ENCODE measurements at regions not wholly inside any gene's neighbourhood (a gene's known extent, or its start where the extent isn't known, plus 50 kb on each side); places are given as distances from the start of the nearest gene placed in this dataset.

GRCh38 chr15:69539345-69539744 is 86.7 kb downstream of the RPLP1 start:
- H3K36me3 ChIP-seq (ENCODE audit: control insufficient read depth in 4 of 4, insufficient read depth in 3 of 4, low read depth in 1 of 4, low read length in 3 of 4): no peaks in the 10 kb centered on the region
- no peak overlapping the region for H3K9ac ChIP-seq (ENCODE audit: low read depth in 1 of 2, low read length in 2 of 2)
- DNase-seq (ENCODE audit: low spot score): no peak
- no peaks in the 10 kb centered on the region for H3K9me3 ChIP-seq (ENCODE audit: control insufficient read depth in 4 of 4, low read length in 3 of 4)
- no peaks in the 10 kb centered on the region for H3K27me3 ChIP-seq (ENCODE audit: control insufficient read depth in 4 of 4, insufficient read depth in 4 of 4, low read length in 3 of 4)
- peaks cover 0 to 6% (median 4%) of the 10 kb centered on the region in 4 donors for H3K4me1 ChIP-seq (ENCODE audit: control insufficient read depth in 4 of 4, insufficient read depth in 4 of 4, low read length in 3 of 4)
- no peak overlapping the region for H3K27ac ChIP-seq (ENCODE audit: low read depth in 1 of 2, low read length in 2 of 2)
- H3K4me3 ChIP-seq (ENCODE audit: low read depth in 1 of 3, low read length in 3 of 3): no peak overlapping the region
- TF ChIP-seq GABPA (IDR thresholded peaks at IDR 0.05 in 1 of 2, conservative IDR thresholded peaks at IDR 0.05 in 1 of 2) (no peak), YY1 (IDR thresholded peaks at IDR 0.05) (no peak), SP1 (IDR thresholded peaks at IDR 0.05) (no peak), JUND (IDR thresholded peaks at IDR 0.05) (no peak), REST (IDR thresholded peaks at IDR 0.05) (no peak), RXRA (IDR thresholded peaks at IDR 0.05) (no peak), HNF4G (IDR thresholded peaks at IDR 0.05) (no peak), NR2F2 (IDR thresholded peaks at IDR 0.05) (no peak)
- TF ChIP-seq, protein P1, sequence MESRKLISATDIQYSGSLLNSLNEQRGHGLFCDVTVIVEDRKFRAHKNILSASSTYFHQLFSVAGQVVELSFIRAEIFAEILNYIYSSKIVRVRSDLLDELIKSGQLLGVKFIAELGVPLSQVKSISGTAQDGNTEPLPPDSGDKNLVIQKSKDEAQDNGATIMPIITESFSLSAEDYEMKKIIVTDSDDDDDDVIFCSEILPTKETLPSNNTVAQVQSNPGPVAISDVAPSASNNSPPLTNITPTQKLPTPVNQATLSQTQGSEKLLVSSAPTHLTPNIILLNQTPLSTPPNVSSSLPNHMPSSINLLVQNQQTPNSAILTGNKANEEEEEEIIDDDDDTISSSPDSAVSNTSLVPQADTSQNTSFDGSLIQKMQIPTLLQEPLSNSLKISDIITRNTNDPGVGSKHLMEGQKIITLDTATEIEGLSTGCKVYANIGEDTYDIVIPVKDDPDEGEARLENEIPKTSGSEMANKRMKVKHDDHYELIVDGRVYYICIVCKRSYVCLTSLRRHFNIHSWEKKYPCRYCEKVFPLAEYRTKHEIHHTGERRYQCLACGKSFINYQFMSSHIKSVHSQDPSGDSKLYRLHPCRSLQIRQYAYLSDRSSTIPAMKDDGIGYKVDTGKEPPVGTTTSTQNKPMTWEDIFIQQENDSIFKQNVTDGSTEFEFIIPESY (IDR thresholded peaks at IDR 0.05): no peak
- TF ChIP-seq, protein P2, sequence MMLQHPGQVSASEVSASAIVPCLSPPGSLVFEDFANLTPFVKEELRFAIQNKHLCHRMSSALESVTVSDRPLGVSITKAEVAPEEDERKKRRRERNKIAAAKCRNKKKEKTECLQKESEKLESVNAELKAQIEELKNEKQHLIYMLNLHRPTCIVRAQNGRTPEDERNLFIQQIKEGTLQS (IDR thresholded peaks at IDR 0.05): no peak
- WGBS: 93% methylated on average over 11 of the region's 11 CpGs

DNA sequence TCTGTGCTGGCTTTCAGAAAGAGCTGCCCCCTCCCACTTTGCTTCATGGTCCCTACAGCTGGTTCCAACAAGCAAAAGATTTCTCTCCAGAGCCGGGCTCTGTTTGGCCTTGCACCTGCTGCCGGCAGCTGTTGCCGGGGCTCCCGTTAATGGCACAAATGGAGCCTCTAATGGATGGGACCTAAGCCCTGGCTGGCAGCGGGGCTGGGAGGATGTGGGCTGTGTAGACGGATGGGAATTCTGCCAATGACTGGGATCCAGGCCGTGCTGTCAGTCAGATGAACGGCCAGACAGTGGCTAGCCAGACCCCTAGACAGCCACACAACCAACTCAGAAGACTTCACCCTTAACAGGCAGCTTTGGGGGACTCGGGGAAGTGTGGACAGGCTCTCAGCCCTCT is 88.0 kb downstream of the RPLP1 start:
- WGBS: 87% methylated on average over 9 of the region's 9 CpGs
- TF ChIP-seq HNF4G (IDR thresholded peaks at IDR 0.05) (no peak), REST (IDR thresholded peaks at IDR 0.05) (no peak), EGR1 (IDR thresholded peaks at IDR 0.05; ENCODE audit: low read depth in 2 of 2) (no peak), GABPA (IDR thresholded peaks at IDR 0.05 in 1 of 2, conservative IDR thresholded peaks at IDR 0.05 in 1 of 2) (no peak), FOXA1 (IDR thresholded peaks at IDR 0.05) (no peak), TAF1 (conservative IDR thresholded peaks at IDR 0.05) (no peak), SP1 (IDR thresholded peaks at IDR 0.05) (no peak), HNF4A (conservative IDR thresholded peaks at IDR 0.05) (no peak), NR2F2 (IDR thresholded peaks at IDR 0.05) (no peak), FOXA2 (IDR thresholded peaks at IDR 0.05) (no peak), YY1 (IDR thresholded peaks at IDR 0.05) (no peak)
- TF ChIP-seq, protein P3, sequence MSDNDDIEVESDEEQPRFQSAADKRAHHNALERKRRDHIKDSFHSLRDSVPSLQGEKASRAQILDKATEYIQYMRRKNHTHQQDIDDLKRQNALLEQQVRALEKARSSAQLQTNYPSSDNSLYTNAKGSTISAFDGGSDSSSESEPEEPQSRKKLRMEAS (IDR thresholded peaks at IDR 0.05): no peak
- TF ChIP-seq, protein P1 (IDR thresholded peaks at IDR 0.05): no peak

More for the DNA sequence above, 88.0 kb downstream of the RPLP1 start:
- H3K27ac ChIP-seq (ENCODE audit: low read depth in 1 of 2, low read length in 2 of 2): no peak overlapping the region
- peaks cover 0 to 13% (median 10%) of the 10 kb centered on the region in 4 donors for H3K4me1 ChIP-seq (ENCODE audit: control insufficient read depth in 4 of 4, insufficient read depth in 4 of 4, low read length in 3 of 4)
- DNase-seq (ENCODE audit: low spot score): no peak
- H3K4me3 ChIP-seq (ENCODE audit: low read depth in 1 of 3, low read length in 3 of 3): no peak overlapping the region
- H3K9me3 ChIP-seq (ENCODE audit: control insufficient read depth in 4 of 4, low read length in 3 of 4): no peaks in the 10 kb centered on the region
- no peak overlapping the region for H3K9ac ChIP-seq (ENCODE audit: low read depth in 1 of 2, low read length in 2 of 2)
- H3K27me3 ChIP-seq (ENCODE audit: control insufficient read depth in 4 of 4, insufficient read depth in 4 of 4, low read length in 3 of 4): no peaks in the 10 kb centered on the region
- H3K36me3 ChIP-seq (ENCODE audit: control insufficient read depth in 4 of 4, insufficient read depth in 3 of 4, low read depth in 1 of 4, low read length in 3 of 4): no peaks in the 10 kb centered on the region

All from liver (tissue), 7 donors.